SK-N-SH (cell line): ENCODE measurements at regions not wholly inside any gene's neighbourhood (a gene's known extent, or its start where the extent isn't known, plus 50 kb on each side); places are given as distances from the start of the nearest gene placed in this dataset.

Experiments used
- CTCF ChIA-PET: fragments of 300-600, 350-600 bp; formaldehyde crosslinking; extraction: SDS; loops from one replicate; lab custom pipeline; 2021; lab: Yijun Ruan, JAX
- POLR2A ChIA-PET: fragments of 350-600 bp; sonication (Branson Sonifier 250); formaldehyde crosslinking; extraction: SDS; loops from one replicate; lab custom pipeline; 2020; ENCODE audit warnings: antibody characterized with exemption, inconsistent platforms; lab: Yijun Ruan, JAX
- DNase-seq: peaks from one replicate; pipeline ENCODE4 v3.0.0; 2012
- H2AFZ ChIP-seq: fragments of 200-600 bp; sonication (generic); 2 replicates; pipeline ENCODE4 v1.8.1; 2016; ENCODE audit warnings: antibody characterized with exemption, mild to moderate bottlenecking, low read depth
- H3F3A ChIP-seq: fragments of 200-600 bp; sonication (generic); replicated peaks from 2 replicates; pipeline ENCODE3; 2016; ENCODE audit warnings: antibody characterized with exemption, mild to moderate bottlenecking; ENCODE audit not compliant: insufficient read depth
- H3K27ac ChIP-seq, 2 experiments: fragments of 200-500 bp in 1 of 2; fragments of 200-600 bp in 1 of 2; sonication (Bioruptor generic) in 1 of 2; sonication (generic), shearing (Covaris generic) in 1 of 2; 2 replicates each; pipeline versions ENCODE4 v1.5.1 to v1.6.1; 2014 to 2016; ENCODE audit warnings: low read depth in 2 of 2, inconsistent platforms in 1 of 2, low read length in 1 of 2, mild to moderate bottlenecking in 1 of 2, mixed read lengths in 1 of 2
- H3K27me3 ChIP-seq: fragments of 200-600 bp; sonication (generic), shearing (Covaris generic); 2 replicates; pipeline ENCODE4 v1.6.1; 2016; ENCODE audit warnings: mixed run types; ENCODE audit not compliant: insufficient read depth
- H3K36me3 ChIP-seq, 2 experiments: fragments of 200-500 bp in 1 of 2; fragments of 200-600 bp in 1 of 2; sonication (Bioruptor generic) in 1 of 2; sonication (generic) in 1 of 2; replicated peaks in 1 of 2; 2 replicates each; pipeline versions ENCODE3 to v1.5.1; 2014 to 2016; ENCODE audit warnings: low read length in 1 of 2, mild to moderate bottlenecking in 1 of 2; ENCODE audit not compliant: insufficient read depth in 2 of 2, control insufficient read depth in 1 of 2
- H3K4me1 ChIP-seq, 2 experiments: fragments of 200-500 bp in 1 of 2; fragments of 200-600 bp in 1 of 2; sonication (Bioruptor generic) in 1 of 2; sonication (generic), shearing (Covaris generic) in 1 of 2; 2 replicates each; pipeline versions ENCODE4 v1.5.1 to v1.6.1; 2014 to 2016; ENCODE audit warnings: low read depth in 1 of 2, low read length in 1 of 2, mixed run types in 1 of 2; ENCODE audit not compliant: insufficient read depth in 2 of 2, control insufficient read depth in 1 of 2
- H3K4me2 ChIP-seq: fragments of 200-600 bp; sonication (generic), shearing (Covaris generic); 2 replicates; pipeline ENCODE4 v1.6.1; 2017; ENCODE audit warnings: mixed run types
- H3K4me3 ChIP-seq, 2 experiments: fragments of 200-500 bp in 1 of 2; fragments of 200-600 bp in 1 of 2; sonication (Bioruptor generic) in 1 of 2; sonication (generic), shearing (Covaris generic) in 1 of 2; 2 replicates each; pipeline versions ENCODE4 v1.5.1 to v1.8.1; 2014 to 2016; ENCODE audit warnings: low read depth in 2 of 2, inconsistent platforms in 1 of 2, low read length in 1 of 2, mild to moderate bottlenecking in 1 of 2, mixed read lengths in 1 of 2, moderate library complexity in 1 of 2
- H3K79me2 ChIP-seq: fragments of 200-600 bp; sonication (generic); 2 replicates; pipeline ENCODE4 v1.8.1; 2017; ENCODE audit warnings: mild to moderate bottlenecking; ENCODE audit not compliant: insufficient read depth
- H3K9ac ChIP-seq: fragments of 200-600 bp; sonication (generic); 2 replicates; pipeline ENCODE4 v1.6.1; 2017; ENCODE audit warnings: mixed run types
- H3K9me2 ChIP-seq: fragments of 200-600 bp; sonication (generic); 2 replicates; pipeline ENCODE4 v1.6.1; 2017; ENCODE audit warnings: mixed run types
- H3K9me3 ChIP-seq: fragments of 200-600 bp; sonication (generic); 2 replicates; pipeline ENCODE4 v1.6.1; 2017; ENCODE audit warnings: mixed run types, mild to moderate bottlenecking, moderate library complexity
- H4K20me1 ChIP-seq: fragments of 200-600 bp; sonication (generic); 2 replicates; pipeline ENCODE4 v1.6.1; 2017; ENCODE audit warnings: mild to moderate bottlenecking, mixed run types; ENCODE audit not compliant: insufficient read depth
- CHD2 ChIP-seq: fragments of 150-350 bp; IDR thresholded peaks from 2 replicates; pipeline ENCODE4 v1.6.1; 2018; ENCODE audit warnings: low read length; ENCODE audit not compliant: partially characterized antibody
- ELF1 ChIP-seq: IDR thresholded peaks from 2 replicates; pipeline ENCODE4 v1.4.0; 2012
- EP300 ChIP-seq, 2 experiments: IDR thresholded peaks; 2 replicates each; pipeline versions ENCODE4 v1.4.0 to v1.6.1; 2012; ENCODE audit warnings: borderline replicate concordance in 1 of 2, low read depth in 1 of 2, low read length in 1 of 2
- EZH2phosphoT487 ChIP-seq: fragments of 200-600 bp; sonication (generic); IDR thresholded peaks from 2 replicates; pipeline ENCODE4 v1.6.1; 2017; ENCODE audit warnings: low read depth, mixed run types, mild to moderate bottlenecking, antibody characterized with exemption, moderate library complexity, borderline replicate concordance
- GABPA ChIP-seq: IDR thresholded peaks from 2 replicates; pipeline ENCODE4 v1.4.0; 2012; ENCODE audit warnings: low read depth, mild to moderate bottlenecking
- GATA2 ChIP-seq: sonication (generic); formaldehyde crosslinking; IDR thresholded peaks from 2 replicates; pipeline ENCODE4 v1.5.0; 2020; ENCODE audit warnings: mild to moderate bottlenecking, missing genetic modification reagents
- JUND ChIP-seq: IDR thresholded peaks from 2 replicates; pipeline ENCODE4 v1.4.0; 2012
- MEF2A ChIP-seq: IDR thresholded peaks from 2 replicates; pipeline ENCODE4 v1.4.0; 2012; ENCODE audit warnings: low read depth, borderline replicate concordance
- MXI1 ChIP-seq: IDR thresholded peaks from 2 replicates; pipeline ENCODE4 v1.6.1; 2012; ENCODE audit warnings: mild to moderate bottlenecking, low read depth, low read length, improper control_type of control experiment
- NFIC ChIP-seq: IDR thresholded peaks from 2 replicates; pipeline ENCODE4 v1.4.0; 2012; ENCODE audit warnings: borderline replicate concordance
- POLR2AphosphoS5 ChIP-seq: IDR thresholded peaks from 2 replicates; pipeline ENCODE4 v1.6.1; 2012; ENCODE audit warnings: low read depth, low read length
- RCOR1 ChIP-seq: fragments of 150-350 bp; IDR thresholded peaks from 2 replicates; pipeline ENCODE4 v1.6.1; 2017; ENCODE audit warnings: antibody characterized with exemption, low read length
- RXRA ChIP-seq: IDR thresholded peaks from 2 replicates; pipeline ENCODE4 v1.4.0; 2012; ENCODE audit warnings: low read depth, mild to moderate bottlenecking, borderline replicate concordance
- SMC3 ChIP-seq: IDR thresholded peaks from 2 replicates; pipeline ENCODE4 v1.6.1; 2012; ENCODE audit warnings: low read depth, low read length, improper control_type of control experiment
- TAF1 ChIP-seq: IDR thresholded peaks from 2 replicates; pipeline ENCODE4 v1.6.1; 2012; ENCODE audit warnings: low read depth, mild to moderate bottlenecking, low read length, moderate library complexity, borderline replicate concordance
- TCF12 ChIP-seq: IDR thresholded peaks from 2 replicates; pipeline ENCODE4 v1.4.0; 2012
- YY1 ChIP-seq: IDR thresholded peaks from 2 replicates; pipeline ENCODE4 v1.4.0; 2012; ENCODE audit warnings: low read depth, mild to moderate bottlenecking
- WGBS: methylation state at CpG from one replicate; pipeline ENCODE4 v1.1.6; 2017; ENCODE audit warnings: low lambda C conversion rate; 5-methylcytosine and 5-hydroxymethylcytosine counted together
- TF ChIP-seq, protein P1 (sequence below): IDR thresholded peaks from 2 replicates; pipeline ENCODE4 v1.4.0; 2012; ENCODE audit warnings: low read depth, borderline replicate concordance
- TF ChIP-seq, protein P2 (sequence below): IDR thresholded peaks from 2 replicates; pipeline ENCODE4; 2012
- TF ChIP-seq, protein P3 (sequence below): fragments of 200-600 bp; sonication (generic); IDR thresholded peaks from 2 replicates; pipeline ENCODE4 v1.6.1; 2017; ENCODE audit warnings: antibody characterized with exemption, mild to moderate bottlenecking, moderate library complexity
- TF ChIP-seq, protein P4 (sequence below): IDR thresholded peaks from 2 replicates; pipeline ENCODE4 v1.4.0; 2012; ENCODE audit warnings: low read depth, borderline replicate concordance
- TF ChIP-seq, protein P5 (sequence below): IDR thresholded peaks from 2 replicates; pipeline ENCODE4 v1.6.1; 2012; ENCODE audit warnings: mild to moderate bottlenecking, low read depth, low read length, moderate library complexity
- TF ChIP-seq, protein P6 (sequence below): fragments of 150-350 bp; IDR thresholded peaks from 2 replicates; pipeline ENCODE4 v1.6.1; 2016; ENCODE audit warnings: mild to moderate bottlenecking, low read depth, low read length
- TF ChIP-seq, protein P7 (sequence below): IDR thresholded peaks from 2 replicates; pipeline ENCODE4 v1.4.0; 2012; ENCODE audit warnings: low read depth

DNA sequence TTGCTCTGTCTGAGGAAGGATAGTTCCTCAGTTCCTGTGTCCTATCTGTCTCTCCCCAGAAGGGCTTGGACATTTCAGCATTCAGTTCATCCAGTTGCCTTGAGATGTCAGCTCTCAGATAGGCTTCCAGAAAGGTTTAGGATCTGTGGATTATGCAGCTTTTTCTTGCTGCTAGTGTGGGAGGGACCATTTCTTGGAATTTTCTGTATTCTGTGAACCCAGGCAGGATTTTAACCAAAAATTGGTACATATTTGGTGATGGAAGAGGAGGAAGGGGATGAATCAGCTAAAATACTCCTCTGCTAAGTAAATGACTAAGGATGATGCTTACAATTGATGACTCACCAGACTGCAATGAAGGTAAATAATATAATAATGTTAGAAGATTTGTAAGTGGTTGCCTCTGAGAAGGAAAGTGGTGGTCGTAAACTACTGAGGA, 58.6 kb upstream of the DOCK10 start:
- Histone ChIP-seq H3K4me3 (no peak overlapping the region), H3K4me2 (peak overlapping the region; percentile 56), H3K27me3 (no peaks in the 10 kb centered on the region), H3K79me2 (no peaks in the 10 kb centered on the region), H2AFZ (peak overlapping the region; percentile 45; the same call in 1 of the 2 replicates), H3K4me1 (peaks cover 0 to 23% of the 10 kb centered on the region in 2 experiments; a peak in 3 of 4 replicates), H3K36me3 (no peaks in the 10 kb centered on the region), H4K20me1 (no peaks in the 10 kb centered on the region), H3K27ac (peak overlapping the region; percentile 78 to 95), H3K9me3 (no peaks in the 10 kb centered on the region), H3K9ac (peak overlapping the region; percentile 67), H3F3A (peaks cover 68% of the 10 kb centered on the region), H3K9me2 (no peaks in the 10 kb centered on the region)
- DNase-seq, result no peak
- ChIA-PET CTCF (interaction anchor here (0.8 kb wide), 1 partner anchor 21 kb away, joined by 3 read pairs; no protein-coding TSS in a partner anchor), POLR2A (no interaction called here)
- WGBS, result 10% methylated on average over 1 of the region's 1 CpG
- TF ChIP-seq, protein P1, sequence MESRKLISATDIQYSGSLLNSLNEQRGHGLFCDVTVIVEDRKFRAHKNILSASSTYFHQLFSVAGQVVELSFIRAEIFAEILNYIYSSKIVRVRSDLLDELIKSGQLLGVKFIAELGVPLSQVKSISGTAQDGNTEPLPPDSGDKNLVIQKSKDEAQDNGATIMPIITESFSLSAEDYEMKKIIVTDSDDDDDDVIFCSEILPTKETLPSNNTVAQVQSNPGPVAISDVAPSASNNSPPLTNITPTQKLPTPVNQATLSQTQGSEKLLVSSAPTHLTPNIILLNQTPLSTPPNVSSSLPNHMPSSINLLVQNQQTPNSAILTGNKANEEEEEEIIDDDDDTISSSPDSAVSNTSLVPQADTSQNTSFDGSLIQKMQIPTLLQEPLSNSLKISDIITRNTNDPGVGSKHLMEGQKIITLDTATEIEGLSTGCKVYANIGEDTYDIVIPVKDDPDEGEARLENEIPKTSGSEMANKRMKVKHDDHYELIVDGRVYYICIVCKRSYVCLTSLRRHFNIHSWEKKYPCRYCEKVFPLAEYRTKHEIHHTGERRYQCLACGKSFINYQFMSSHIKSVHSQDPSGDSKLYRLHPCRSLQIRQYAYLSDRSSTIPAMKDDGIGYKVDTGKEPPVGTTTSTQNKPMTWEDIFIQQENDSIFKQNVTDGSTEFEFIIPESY, result 0 out of 2 replicates have a peak, but pooled peaks have one; percentile 17
- TF ChIP-seq ELF1 (no peak), CHD2 (no peak), GABPA (no peak), YY1 (peak; percentile 22; the same call in 1 of the 2 replicates), TAF1 (no peak), EP300 (IDR thresholded peaks at IDR 0.05; ENCODE audit: borderline replicate concordance in 1 of 2, low read depth in 1 of 2, low read length in 1 of 2) (peak in 1 of 2 experiments; percentile 91; a peak in 2 of 4 replicates), SMC3 (no peak), RCOR1 (no peak), RXRA (peak; percentile 26; the same call in 1 of the 2 replicates), NFIC (peak; percentile 53; the same call in 1 of the 2 replicates), JUND (peak; percentile 99), TCF12 (peak; percentile 82), MXI1 (no peak), EZH2phosphoT487 (no peak), POLR2AphosphoS5 (peak; percentile 39; the same call in 1 of the 2 replicates), GATA2 (no peak), MEF2A (no peak)
- TF ChIP-seq, protein P2, sequence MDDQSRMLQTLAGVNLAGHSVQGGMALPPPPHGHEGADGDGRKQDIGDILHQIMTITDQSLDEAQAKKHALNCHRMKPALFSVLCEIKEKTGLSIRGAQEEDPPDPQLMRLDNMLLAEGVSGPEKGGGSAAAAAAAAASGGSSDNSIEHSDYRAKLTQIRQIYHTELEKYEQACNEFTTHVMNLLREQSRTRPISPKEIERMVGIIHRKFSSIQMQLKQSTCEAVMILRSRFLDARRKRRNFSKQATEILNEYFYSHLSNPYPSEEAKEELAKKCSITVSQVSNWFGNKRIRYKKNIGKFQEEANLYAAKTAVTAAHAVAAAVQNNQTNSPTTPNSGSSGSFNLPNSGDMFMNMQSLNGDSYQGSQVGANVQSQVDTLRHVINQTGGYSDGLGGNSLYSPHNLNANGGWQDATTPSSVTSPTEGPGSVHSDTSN, result peak; percentile 68
- TF ChIP-seq, protein P3, sequence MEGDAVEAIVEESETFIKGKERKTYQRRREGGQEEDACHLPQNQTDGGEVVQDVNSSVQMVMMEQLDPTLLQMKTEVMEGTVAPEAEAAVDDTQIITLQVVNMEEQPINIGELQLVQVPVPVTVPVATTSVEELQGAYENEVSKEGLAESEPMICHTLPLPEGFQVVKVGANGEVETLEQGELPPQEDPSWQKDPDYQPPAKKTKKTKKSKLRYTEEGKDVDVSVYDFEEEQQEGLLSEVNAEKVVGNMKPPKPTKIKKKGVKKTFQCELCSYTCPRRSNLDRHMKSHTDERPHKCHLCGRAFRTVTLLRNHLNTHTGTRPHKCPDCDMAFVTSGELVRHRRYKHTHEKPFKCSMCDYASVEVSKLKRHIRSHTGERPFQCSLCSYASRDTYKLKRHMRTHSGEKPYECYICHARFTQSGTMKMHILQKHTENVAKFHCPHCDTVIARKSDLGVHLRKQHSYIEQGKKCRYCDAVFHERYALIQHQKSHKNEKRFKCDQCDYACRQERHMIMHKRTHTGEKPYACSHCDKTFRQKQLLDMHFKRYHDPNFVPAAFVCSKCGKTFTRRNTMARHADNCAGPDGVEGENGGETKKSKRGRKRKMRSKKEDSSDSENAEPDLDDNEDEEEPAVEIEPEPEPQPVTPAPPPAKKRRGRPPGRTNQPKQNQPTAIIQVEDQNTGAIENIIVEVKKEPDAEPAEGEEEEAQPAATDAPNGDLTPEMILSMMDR, result no peak
- TF ChIP-seq, protein P4, sequence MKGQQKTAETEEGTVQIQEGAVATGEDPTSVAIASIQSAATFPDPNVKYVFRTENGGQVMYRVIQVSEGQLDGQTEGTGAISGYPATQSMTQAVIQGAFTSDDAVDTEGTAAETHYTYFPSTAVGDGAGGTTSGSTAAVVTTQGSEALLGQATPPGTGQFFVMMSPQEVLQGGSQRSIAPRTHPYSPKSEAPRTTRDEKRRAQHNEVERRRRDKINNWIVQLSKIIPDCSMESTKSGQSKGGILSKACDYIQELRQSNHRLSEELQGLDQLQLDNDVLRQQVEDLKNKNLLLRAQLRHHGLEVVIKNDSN, result no peak
- TF ChIP-seq, protein P5, sequence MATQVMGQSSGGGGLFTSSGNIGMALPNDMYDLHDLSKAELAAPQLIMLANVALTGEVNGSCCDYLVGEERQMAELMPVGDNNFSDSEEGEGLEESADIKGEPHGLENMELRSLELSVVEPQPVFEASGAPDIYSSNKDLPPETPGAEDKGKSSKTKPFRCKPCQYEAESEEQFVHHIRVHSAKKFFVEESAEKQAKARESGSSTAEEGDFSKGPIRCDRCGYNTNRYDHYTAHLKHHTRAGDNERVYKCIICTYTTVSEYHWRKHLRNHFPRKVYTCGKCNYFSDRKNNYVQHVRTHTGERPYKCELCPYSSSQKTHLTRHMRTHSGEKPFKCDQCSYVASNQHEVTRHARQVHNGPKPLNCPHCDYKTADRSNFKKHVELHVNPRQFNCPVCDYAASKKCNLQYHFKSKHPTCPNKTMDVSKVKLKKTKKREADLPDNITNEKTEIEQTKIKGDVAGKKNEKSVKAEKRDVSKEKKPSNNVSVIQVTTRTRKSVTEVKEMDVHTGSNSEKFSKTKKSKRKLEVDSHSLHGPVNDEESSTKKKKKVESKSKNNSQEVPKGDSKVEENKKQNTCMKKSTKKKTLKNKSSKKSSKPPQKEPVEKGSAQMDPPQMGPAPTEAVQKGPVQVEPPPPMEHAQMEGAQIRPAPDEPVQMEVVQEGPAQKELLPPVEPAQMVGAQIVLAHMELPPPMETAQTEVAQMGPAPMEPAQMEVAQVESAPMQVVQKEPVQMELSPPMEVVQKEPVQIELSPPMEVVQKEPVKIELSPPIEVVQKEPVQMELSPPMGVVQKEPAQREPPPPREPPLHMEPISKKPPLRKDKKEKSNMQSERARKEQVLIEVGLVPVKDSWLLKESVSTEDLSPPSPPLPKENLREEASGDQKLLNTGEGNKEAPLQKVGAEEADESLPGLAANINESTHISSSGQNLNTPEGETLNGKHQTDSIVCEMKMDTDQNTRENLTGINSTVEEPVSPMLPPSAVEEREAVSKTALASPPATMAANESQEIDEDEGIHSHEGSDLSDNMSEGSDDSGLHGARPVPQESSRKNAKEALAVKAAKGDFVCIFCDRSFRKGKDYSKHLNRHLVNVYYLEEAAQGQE, result no peak
- TF ChIP-seq, protein P6, sequence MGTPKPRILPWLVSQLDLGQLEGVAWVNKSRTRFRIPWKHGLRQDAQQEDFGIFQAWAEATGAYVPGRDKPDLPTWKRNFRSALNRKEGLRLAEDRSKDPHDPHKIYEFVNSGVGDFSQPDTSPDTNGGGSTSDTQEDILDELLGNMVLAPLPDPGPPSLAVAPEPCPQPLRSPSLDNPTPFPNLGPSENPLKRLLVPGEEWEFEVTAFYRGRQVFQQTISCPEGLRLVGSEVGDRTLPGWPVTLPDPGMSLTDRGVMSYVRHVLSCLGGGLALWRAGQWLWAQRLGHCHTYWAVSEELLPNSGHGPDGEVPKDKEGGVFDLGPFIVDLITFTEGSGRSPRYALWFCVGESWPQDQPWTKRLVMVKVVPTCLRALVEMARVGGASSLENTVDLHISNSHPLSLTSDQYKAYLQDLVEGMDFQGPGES, result no peak
- TF ChIP-seq, protein P7, sequence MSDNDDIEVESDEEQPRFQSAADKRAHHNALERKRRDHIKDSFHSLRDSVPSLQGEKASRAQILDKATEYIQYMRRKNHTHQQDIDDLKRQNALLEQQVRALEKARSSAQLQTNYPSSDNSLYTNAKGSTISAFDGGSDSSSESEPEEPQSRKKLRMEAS, result peak; percentile 44; the same call in 1 of the 2 replicates
